ENCODE measurements at regions not wholly inside any gene's neighbourhood (a gene's known extent, or its start where the extent isn't known, plus 50 kb on each side); places are given as distances from the start of the nearest gene placed in this dataset.

GRCh38 chr4:71630803-71631202 lies 153.1 kb downstream of the GC start:
- no peaks in the 10 kb centered on the region; the same call in 1 of the 2 replicates for H3K27me3 ChIP-seq (ENCODE audit: control insufficient read depth, insufficient read depth, low read length)
- no peak overlapping the region for H2BK120ac ChIP-seq (ENCODE audit: low read depth, low read length)
- no peak overlapping the region for H3K4me3 ChIP-seq (ENCODE audit: insufficient read depth, low read depth, low read length)
- no peak overlapping the region for H4K8ac ChIP-seq (ENCODE audit: low read depth in 2 of 2, low read length in 2 of 2)
- no peak overlapping the region for H3K23ac ChIP-seq (ENCODE audit: low read depth, low read length)
- ATAC-seq (ENCODE audit: low read depth): no peak
- H3K4me1 ChIP-seq (ENCODE audit: control insufficient read depth, insufficient read depth, low read length): no peaks in the 10 kb centered on the region
- no peak overlapping the region for H2BK20ac ChIP-seq (ENCODE audit: low read depth, low read length)
- intact Hi-C loops (cut with micrococcal nuclease) (no loop called here), dilution Hi-C loops (cut with HindIII; ENCODE audit: low sequenced_read_pairs, unreplicated experiment) (no loop called here), in situ Hi-C loops (cut with MboI; ENCODE audit: low sequenced_read_pairs) (no loop called here)
- no peak overlapping the region for H2AK5ac ChIP-seq (ENCODE audit: low read depth, low read length)
- H4K91ac ChIP-seq (ENCODE audit: insufficient read depth, low read depth, low read length): no peak overlapping the region
- H2AK9ac ChIP-seq (replicated peaks; ENCODE audit: low read depth, low read length, poor library complexity): no peak overlapping the region
- no peak overlapping the region for H4K5ac ChIP-seq (ENCODE audit: low read depth, low read length)
- H4K20me1 ChIP-seq (ENCODE audit: insufficient read depth, low read length): no peaks in the 10 kb centered on the region
- ChIA-PET POLR2A (ENCODE audit: unreplicated experiment) (no interaction called here), CTCF (no interaction called here)
- H3K18ac ChIP-seq (ENCODE audit: low read depth, low read length): no peak overlapping the region
- H2BK5ac ChIP-seq (ENCODE audit: low read depth, low read length, poor library complexity, severe bottlenecking): no peak overlapping the region
- whole genome bisulfite sequencing, 2 experiments (ENCODE audit: extremely low coverage in 2 of 2, insufficient read length in 1 of 2): no CpG with 5 or more reads among the region's 3 CpGs
- no peaks in the 10 kb centered on the region for H3K36me3 ChIP-seq (ENCODE audit: control insufficient read depth, insufficient read depth, low read length)
- no peak overlapping the region for H3K27ac ChIP-seq (ENCODE audit: insufficient read depth, low read length)
- TF ChIP-seq MAFK (IDR thresholded peaks at IDR 0.05; ENCODE audit: low read depth, low read length): no peak
- no peak for TF ChIP-seq MXI1 (IDR thresholded peaks at IDR 0.05; ENCODE audit: borderline replicate concordance, low read depth, low read length)
- TF ChIP-seq ELK1 (IDR thresholded peaks at IDR 0.05; ENCODE audit: borderline replicate concordance, low read depth, low read length): no peak
- TF ChIP-seq POLR2A (IDR thresholded peaks at IDR 0.05; ENCODE audit: low read depth, low read length): no peak
- TF ChIP-seq CEBPB (IDR thresholded peaks at IDR 0.05; ENCODE audit: low read depth, low read length): no peak
- no peak for TF ChIP-seq RFX5 (IDR thresholded peaks at IDR 0.05; ENCODE audit: low read depth, low read length)
- TF ChIP-seq BHLHE40 (IDR thresholded peaks at IDR 0.05; ENCODE audit: low read depth, low read length): no peak
- TF ChIP-seq USF2 (IDR thresholded peaks at IDR 0.05; ENCODE audit: low read depth, low read length): no peak
- no peaks in the 10 kb centered on the region for H3K79me1 ChIP-seq (ENCODE audit: low read depth in 1 of 2, low read length in 2 of 2)
- BruUV-seq (replicated peaks): no TSS peak
- no peak overlapping the region for H2AFZ ChIP-seq (replicated peaks; ENCODE audit: low read length, poor library complexity)
- H2BK15ac ChIP-seq (ENCODE audit: low read depth, low read length): no peak overlapping the region
- H3K9me1 ChIP-seq (ENCODE audit: insufficient read depth, low read length): no peaks in the 10 kb centered on the region
- no peaks in the 10 kb centered on the region for H3K9me3 ChIP-seq (ENCODE audit: control insufficient read depth, insufficient read depth, low read length)
- H3K14ac ChIP-seq (replicated peaks; ENCODE audit: low read depth, low read length): no peak overlapping the region
- no peak overlapping the region for H3K4me2 ChIP-seq (ENCODE audit: low read depth, low read length)
- no peak overlapping the region for H3K56ac ChIP-seq (ENCODE audit: extremely low read depth, insufficient read depth, low read length)
- H3K4ac ChIP-seq (ENCODE audit: low read depth, low read length): no peak overlapping the region
- H3K9ac ChIP-seq (ENCODE audit: low read depth, low read length): no peak overlapping the region
- DNase-seq: no peak

Measured in IMR-90 (cell line).